Left lobe of liver (tissue), 2 donors: ENCODE measurements at regions not wholly inside any gene's neighbourhood (a gene's known extent, or its start where the extent isn't known, plus 50 kb on each side); places are given as distances from the start of the nearest gene placed in this dataset.
A peak's percentile ranks its signal among the peaks of the same experiment; 100 is the strongest.

Experiments
- ATAC-seq: fragments of 200-7000 bp; cut with Tn5 transposase; one replicate; pipeline ENCODE4 v1.9.1; 2020; ENCODE audit warnings: mild to moderate bottlenecking, moderate library complexity
- DNase-seq: peaks from one replicate; pipeline ENCODE4 v3.0.0-alpha.2; 2020; ENCODE audit warnings: low spot score
- donor health status: DM: no; HTN: no; CAD: no; lungs with moderate emphysema.
- donor health status: DM: no; HTN: yes; CAD: no.

DNA sequence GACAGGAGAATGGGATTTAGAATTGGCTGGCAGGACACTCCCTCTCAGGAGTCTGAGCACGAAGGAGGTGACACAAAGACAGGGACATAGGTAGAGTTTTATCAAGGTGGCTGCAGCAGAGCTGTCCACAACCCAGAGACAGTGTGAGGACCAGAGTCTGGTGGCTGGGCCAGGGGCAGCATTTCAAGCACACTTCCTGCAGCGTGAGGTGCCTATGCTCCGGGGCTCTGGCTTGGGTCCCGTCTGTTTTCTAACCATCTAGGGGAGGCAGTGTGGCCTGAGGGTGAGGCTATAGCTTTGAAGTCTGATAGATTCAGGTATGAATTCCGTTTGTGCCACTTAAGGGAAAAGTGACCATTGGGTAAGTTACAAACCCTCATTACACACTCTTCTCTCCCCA is 222.7 kb upstream of the ZMIZ1 start:
- ATAC-seq = no peak
- no peak for DNase-seq

DNA sequence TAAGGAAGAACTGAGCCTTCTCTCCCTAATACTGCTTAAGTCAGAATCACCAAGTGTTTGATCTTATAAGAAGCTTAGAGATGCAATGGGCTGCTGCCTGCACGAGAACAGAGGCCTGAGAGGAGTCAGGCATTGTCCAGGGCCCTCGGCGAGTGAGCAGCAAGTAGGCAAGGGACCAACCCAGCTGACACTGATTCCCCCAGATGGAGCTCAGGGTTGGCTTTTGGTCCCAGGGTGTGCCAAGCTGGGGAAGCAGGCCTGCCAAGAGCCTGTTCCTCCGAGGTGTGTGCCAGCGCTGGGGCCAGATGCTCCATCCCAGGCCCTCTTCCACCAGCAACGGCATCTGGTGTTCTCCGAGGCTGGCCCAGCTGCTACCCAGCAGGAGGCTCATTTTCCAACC is 222.0 kb upstream of the ZMIZ1 start:
- no peak for DNase-seq
- no peak for ATAC-seq

DNA sequence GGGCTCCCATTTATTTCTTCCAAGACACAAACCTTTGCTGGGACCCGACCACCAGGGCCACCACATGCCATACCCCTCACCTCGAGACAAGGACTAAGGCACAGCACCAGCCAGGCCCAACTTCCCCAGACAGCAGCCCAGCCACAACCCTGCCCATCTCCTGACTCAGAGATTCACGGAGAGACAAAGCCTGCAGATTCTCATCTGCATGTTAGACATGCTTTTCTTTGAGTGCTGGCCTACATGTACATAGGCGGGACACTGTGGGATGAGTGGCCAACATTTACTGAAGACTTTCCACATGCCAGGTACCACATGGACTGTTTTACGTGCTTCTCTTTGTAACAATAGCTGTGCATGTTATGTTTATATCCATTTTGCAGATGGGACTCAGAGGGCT is 221.3 kb upstream of the ZMIZ1 start:
- DNase-seq (no peak), ATAC-seq (no peak)

DNA sequence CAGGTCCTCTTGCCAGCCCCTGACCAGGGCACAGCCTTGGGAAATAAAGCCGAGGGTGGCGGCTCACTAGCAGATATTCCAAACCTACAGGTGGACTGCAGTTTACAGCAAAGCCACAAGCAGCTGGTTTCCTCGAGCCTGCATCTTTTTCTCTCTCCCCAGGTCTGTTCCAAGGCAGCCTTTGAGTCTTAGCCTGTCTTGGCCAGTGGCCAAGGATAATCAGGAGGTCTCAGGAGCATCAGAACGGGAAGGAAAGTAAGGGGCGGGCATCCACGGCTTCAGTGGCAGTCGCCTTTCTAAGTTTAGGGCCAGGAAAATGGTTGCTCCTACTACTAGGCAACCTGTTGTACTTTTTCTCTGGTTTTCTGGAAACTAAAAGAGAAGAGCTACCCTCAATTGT is 219.7 kb upstream of the ZMIZ1 start:
- no peak for DNase-seq
- no peak for ATAC-seq

DNA sequence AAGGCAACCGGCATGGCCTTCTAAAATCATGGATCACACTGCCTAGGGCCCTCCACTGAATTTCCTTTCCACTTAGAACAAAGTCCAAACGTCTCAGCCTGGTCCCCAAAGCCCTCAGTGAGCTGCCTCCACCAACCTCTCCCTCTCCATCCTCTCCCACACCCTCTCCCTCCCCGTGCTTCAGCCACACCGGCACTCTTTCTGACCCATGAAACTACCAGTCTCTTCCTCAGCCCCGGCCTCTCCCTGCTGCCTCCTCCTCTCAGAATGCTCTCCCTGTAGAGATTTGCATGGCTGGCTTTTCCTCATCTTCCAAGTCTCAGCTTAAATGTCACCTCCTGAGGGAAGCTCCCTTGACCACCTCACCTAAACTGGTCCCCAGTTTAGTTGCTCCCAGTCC is 219.0 kb upstream of the ZMIZ1 start:
- ATAC-seq = no peak

DNA sequence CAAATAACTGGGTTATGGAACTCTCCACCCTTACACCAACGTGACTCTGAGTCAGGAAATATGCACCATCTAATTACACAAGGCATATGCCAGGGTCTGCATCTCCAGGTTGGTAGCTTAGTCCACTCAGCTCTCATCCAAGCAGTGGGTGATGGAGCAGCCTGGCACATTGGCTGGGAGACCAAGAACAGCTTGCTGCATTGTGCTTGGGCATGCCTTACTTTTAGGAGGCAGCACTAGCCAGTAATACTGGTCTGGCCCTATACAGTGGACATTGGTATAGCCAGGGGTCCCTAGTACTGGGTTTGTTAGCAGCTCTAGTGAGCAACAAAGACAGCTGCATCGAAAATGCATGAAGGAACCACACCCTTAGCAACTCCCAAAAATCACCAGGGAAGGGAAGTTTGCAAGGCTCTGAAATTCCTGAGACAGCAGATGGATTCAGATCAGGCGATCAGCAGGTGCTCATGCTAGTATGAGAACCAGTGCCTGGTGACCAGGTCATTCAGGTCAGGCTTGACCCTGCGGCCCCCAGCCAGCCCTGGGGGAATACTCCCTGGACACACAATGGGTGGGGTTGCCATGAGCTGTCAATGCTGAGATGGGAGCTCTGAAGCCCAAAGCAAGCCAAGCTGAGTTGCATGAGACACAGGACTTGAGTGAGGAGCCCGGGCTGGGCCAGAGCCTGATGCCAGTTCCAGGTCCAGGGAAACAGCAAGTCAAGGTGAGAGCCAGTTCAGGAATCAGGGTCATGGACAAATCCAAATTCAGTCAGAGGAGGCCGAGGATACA is 217.9 kb upstream of the ZMIZ1 start:
- no peak for ATAC-seq
- no peak for DNase-seq

More for the DNA sequence above, 219.0 kb upstream of the ZMIZ1 start:
- no peak for DNase-seq

DNA sequence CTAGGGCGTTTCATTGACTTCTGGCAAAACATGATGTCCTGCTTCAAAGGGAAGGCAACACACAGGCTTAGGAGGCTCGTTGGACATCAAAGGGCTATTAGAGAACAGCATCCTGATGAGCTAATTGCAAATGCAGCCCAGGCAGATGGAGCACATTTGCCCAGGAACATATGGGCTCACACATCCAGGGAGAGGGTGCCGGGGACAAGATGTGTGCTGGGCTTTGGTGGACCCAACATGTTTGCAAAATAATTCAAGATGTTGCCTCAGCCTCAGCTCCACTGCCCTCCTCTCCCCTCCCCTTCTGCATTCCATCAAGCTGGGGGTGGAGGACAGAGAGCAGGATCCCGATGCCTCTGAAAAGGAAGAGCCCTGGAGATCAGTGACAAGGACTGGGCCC is 217.1 kb upstream of the ZMIZ1 start:
- no peak for DNase-seq
- no peak for ATAC-seq

DNA sequence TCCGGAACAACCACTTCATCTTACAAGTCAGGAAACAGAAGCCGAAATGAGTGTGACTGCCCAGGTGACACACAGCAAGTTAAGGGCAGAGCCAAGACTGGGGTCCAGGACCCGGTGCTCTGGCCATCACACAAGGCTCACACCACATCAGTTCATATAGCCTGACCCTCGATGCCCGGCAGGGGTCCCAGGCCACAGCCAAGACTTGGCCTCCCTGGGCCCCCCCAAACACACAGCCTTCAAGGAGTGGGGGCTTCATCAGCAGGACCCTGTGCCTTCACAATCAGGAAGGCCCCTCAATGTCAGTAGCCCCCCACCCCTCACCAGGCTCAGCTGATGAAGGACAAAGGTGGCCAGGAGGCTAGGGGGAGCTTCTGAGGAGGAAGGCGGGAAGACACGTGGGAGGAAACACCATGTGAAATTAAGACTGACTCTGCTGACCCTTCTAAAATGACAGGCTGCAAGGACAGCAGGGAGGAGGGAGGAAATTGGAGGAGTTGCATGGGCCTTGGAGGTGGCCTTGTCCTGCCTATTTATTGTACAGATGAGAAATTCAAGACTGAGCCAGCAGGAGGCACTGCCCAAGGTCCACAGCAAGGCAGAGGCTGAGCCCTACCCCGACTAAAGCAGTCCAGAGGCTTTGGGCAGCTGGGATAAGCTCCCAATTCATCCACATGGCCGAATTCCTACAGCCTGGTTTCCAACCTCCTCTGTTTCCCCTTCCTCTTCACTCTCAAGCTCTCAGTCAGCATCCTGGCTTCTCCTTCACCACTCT is 216.1 kb upstream of the ZMIZ1 start:
- ATAC-seq (peak; percentile 83), DNase-seq (no peak)

DNA sequence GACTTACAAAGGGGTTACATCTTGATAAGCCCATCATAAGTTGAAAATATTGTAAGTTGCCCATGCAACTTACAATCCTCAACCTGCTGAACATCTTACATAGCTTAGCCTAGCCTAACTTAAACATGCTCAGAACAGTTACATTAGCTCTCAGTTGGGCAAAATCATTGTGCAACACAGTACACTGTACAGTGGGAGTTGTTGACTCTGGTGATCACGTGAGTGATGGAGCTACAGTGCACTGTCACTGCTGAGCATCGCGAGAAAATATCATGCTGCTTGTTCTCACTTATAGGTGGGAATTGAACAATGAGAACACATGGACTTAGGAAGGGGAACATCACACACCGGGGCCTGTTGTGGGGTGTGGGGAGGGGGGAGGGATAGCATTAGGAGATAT is 214.9 kb upstream of the ZMIZ1 start:
- ATAC-seq (peak; percentile 39), DNase-seq (no peak)

DNA sequence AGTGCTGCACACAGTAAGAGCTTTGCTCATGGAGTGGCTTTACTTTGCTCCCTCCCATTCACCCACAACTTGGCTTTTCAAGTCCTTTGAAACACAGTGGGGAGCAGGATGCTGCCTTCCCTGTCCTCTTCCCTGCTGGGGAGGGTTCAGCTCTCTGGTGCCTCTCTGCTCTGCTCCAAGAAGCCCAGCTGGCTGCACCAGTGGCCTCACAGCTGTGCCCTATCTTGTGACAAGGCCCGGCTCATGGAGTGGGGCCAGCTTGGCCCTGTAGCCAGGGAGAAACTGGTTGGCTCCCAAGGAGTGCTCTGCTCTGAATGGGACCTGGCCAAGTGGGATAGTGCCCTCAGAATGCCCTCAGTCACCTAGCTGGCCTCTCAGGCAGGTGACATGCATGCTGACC is 212.3 kb upstream of the ZMIZ1 start:
- DNase-seq (no peak), ATAC-seq (peak; percentile 14)

DNA sequence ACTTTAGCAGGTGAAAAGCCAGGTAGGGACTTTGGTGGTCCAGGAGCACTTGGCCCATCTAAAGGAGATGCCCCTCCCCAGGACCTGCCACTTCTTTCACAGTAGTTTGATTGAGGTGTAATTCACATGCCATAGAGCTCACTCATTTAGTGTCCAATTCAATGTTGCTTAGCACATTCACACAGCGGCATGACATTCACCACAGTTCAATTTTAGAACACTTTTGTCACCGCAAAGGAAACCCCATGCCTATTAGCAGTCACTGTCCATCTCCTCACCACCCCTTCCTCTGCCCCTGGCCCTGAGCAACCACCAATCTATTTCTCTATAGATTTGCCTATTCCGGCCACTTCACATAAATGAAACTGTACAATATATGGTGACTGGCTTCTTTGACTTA is 211.6 kb upstream of the ZMIZ1 start:
- no peak for DNase-seq
- ATAC-seq = no peak

DNA sequence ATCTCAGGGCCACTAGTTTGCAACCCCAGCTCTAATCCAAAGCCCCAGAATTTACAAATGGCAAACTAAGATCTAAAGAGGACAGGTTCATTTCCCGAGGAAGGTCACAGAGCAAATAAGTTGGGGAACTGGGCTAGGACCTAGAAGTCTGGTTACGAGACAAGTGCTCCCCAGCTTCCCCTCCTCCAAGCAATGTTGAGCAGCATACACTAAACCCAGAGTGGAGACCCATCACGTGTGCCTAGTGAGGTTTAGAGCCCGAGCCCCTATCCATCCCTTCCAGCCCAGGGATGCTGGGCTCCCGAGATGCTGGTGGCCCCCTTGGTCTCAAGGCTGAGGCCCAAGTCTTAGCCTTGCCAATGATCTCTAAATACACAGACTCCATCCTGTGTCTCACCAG is 209.5 kb upstream of the ZMIZ1 start:
- no peak for DNase-seq
- ATAC-seq = no peak

DNA sequence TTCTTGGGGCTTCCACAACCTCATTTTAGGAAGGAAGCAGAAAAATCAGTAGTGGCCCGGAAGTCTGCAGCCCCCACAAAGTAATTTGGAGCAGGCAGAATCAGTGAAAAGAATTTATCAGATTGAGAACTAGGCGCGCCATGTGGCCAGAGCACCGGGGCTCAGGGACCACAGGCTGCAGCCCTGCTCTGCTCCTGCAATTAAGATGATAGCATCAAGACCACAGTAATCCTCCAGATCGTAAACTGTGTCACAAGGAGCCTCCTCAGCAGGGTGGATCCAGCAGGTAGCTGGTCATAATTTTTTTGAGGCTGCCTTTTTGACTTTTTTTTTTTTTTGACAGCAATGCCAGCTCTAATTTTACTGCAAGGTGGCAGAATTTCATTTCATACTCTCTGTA is 209.0 kb upstream of the ZMIZ1 start:
- ATAC-seq (no peak), DNase-seq (no peak)

DNA sequence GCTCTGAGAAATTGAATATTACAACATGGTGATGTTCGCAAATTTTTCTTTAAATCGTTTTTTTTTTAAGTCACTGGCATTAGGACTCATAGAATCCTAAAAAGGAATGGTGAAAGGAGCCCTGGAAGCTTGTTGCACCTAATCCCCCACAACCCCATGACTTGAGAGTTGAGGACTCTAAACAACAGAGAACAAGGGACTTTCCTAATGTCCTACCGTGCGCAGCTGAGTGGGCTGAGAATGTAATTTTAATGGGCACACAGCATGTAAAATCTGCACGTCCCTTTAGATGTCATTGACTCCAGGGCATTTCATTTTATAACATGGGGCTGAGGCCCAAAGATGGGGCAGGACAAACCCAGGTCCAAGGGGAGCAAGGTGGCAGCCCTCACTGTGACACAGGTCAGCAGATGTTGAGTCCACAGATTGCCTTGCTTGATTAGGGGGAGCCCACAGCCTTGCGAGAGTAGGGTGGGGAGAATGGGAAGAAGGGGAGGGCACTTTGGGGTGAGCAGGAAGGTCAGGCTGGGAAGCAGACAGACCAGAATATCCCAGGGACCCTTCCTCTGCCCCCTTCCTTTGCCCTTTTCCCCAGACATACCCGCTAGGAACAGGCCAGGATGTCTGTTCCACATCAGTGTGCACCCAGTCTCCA is 208.4 kb upstream of the ZMIZ1 start:
- DNase-seq (no peak), ATAC-seq (no peak)

DNA sequence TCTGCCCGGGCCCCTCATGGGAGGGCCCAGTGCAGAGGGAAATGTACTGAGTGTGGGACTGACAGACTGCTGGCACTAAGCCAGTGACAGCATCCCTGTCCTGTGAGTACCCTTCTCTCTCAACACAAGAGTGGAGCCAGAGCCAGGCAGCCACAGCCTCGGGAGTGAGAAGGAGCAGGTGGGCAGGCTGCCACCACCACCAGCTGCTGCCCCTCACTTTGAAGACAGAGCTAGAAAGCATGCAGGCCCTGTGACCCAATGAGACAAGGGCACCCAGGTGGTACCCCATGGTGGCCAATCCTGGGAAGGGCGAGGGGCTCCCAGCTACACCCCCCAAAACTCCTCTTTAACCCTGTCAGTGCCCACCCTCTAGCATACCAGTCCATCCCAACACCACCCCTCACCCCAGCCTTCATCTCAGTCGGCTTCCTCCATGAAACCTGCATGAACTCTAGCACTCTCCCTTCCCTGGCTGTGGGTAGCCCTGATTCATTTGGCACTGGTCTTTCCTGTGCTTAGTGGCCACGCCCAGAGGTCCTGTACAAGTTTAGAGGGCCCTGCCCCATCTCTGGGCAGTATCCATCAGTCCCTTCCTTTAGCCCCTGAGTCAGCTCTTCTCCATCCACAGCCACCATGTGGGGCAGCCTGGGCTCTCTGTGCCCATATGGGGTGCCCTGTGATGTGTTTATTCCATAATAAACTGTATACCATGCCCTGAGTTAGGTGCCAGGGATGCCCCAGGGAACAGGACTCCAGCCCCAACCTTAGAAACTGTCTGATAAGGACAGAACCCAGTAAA is 207.0 kb upstream of the ZMIZ1 start:
- DNase-seq = no peak

DNA sequence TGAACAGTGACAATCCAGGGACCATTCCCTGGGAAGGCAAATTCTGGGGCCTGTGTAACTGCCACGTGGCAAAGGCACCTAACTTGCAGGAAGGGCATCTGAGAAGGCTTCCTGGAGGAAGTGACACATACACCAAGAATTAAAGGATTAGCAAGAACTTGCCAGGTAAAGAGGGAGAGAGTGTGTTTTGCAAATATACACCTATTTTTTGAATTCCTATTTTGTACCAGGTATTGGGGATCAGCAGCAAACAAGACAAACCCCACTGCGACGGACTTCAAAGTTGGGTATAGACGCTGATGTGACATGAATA is 206.5 kb upstream of the ZMIZ1 start:
- DNase-seq (no peak), ATAC-seq (no peak)

More for the DNA sequence above, 207.0 kb upstream of the ZMIZ1 start:
- ATAC-seq = no peak

DNA sequence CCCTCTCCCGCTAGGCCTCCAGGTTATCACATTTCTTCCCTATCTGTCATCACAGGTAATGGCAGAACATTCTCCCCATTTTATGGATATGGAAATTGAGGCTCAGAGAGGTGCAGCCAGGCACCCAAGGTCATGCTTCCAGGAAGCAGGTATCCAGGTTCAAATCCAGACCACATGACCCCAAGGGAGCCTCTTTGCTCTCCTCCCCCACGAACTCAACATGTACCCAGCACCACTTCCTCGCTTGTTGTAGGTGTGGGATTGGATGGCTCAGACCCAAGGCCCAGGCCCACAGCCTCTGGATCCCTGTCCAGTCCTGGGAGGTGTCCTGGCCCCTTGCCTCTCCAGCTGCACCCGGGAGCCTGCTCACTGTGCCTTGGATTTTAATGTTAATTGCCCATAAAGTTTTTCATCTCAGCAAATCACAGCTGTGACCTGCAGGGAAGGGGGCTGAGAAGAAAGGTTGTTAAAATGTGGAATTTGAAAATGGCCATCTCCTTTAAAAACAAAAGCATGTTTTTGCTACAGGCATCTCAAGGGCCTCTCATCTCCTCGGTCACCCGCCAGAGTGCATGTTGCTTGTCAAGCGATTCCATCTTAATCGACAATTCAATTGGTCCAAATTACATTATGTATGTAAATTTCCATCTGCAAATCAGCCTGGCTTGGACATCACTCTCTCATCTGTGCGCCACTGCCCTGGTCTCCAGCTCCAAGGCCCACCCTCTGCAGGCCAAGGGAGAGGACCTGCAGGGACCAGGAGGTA is 205.4 kb upstream of the ZMIZ1 start:
- ATAC-seq = no peak
- no peak for DNase-seq

DNA sequence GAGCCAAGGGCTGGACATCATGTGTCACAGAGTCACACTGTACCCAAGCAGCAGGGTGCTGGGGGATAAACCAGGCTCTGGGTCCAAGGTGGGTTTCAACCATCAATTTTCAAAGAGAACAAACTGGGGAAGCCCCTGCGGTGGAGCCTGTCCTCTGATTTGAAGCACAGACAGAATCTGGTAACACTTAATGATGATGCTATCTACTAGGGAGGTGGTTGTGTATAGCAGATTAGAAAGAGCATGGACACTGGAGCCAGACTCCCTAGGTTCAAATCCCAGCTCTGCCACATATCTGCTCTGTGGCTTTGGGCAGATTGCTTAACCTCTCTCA is 204.9 kb upstream of the ZMIZ1 start:
- DNase-seq (no peak), ATAC-seq (no peak)

DNA sequence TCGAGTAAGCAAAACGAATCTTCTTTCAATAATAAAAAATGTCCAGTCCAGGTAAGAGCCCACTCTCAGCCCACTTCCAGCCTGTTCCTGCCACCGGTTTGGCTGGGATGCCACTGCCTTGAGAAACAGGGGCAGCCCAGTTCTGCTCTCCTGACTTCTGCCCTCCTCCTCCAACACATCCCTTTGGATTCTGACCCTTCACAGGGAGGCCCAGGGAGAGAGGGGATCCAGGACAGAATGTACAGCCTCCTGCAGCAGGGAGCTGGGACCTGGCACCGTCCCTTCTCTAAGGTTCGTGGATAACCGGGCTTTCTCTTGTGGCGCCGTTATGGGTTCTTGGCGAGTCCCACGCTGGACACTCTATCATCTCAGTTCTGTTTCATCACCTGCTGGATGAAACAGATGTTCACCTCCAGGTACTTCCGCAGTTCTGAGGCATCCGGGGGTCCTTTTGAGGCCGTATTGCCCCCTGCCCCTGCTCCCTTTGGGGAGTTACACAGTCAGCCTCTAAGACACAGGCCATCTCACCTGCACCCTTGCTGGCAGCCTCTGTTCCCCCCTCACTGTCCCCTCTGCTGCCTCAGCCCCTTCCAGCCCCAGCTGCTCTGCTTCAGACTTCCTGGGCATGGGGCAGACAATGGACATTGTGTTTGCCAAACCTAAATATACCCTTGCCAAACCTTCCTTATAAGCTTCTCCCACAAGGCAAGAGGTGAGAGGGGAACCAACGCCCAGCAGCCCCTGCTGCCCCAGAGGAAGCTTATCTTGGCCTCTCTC is 203.8 kb upstream of the ZMIZ1 start:
- DNase-seq (no peak), ATAC-seq (no peak)

DNA sequence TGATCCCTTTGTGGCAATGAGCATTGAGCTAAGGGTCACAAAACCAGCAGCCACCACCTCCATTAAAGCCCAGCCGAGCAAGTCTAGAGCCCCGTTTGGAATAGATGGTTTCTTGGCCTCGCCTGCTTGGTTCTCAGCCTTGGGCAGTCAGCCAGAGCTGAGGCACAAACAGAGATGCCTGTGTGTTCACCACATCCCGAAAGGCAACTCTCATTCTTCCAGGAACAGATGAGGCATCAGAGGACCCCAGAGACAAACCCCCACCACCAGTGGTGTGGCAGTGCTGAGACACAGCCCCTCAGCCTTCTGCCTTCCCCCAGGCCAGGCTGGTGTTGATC is 203.3 kb upstream of the ZMIZ1 start:
- DNase-seq (no peak), ATAC-seq (no peak)
